ENCODE measurements at regions not wholly inside any gene's neighbourhood (a gene's known extent, or its start where the extent isn't known, plus 50 kb on each side); places are given as distances from the start of the nearest gene placed in this dataset.

DNA sequence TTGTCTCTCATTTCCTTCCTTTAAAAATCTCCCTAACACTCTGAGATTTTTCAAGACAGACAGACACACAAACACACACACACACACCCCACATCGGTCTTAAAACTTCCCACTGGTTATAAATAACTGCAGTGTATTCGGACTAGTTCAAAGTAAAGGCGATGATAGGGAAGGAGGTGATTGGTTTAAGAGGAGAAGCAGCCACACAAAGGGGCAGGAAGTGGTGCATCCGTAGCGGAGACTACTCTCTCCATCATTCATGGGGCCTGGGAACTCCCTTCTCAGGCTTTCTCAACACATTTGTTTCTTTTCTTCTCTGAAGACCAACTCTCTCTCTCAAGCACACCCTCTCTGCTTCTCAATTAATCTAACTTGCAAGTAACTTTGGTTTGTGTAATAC, 149.1 kb upstream of the DPP10 start:
- TF ChIP-seq, protein P1, sequence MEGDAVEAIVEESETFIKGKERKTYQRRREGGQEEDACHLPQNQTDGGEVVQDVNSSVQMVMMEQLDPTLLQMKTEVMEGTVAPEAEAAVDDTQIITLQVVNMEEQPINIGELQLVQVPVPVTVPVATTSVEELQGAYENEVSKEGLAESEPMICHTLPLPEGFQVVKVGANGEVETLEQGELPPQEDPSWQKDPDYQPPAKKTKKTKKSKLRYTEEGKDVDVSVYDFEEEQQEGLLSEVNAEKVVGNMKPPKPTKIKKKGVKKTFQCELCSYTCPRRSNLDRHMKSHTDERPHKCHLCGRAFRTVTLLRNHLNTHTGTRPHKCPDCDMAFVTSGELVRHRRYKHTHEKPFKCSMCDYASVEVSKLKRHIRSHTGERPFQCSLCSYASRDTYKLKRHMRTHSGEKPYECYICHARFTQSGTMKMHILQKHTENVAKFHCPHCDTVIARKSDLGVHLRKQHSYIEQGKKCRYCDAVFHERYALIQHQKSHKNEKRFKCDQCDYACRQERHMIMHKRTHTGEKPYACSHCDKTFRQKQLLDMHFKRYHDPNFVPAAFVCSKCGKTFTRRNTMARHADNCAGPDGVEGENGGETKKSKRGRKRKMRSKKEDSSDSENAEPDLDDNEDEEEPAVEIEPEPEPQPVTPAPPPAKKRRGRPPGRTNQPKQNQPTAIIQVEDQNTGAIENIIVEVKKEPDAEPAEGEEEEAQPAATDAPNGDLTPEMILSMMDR (IDR thresholded peaks at IDR 0.05) = no peak
- no peak for TF ChIP-seq POLR2AphosphoS5 (IDR thresholded peaks at IDR 0.05)
- TF ChIP-seq POLR2A (IDR thresholded peaks at IDR 0.05) = no peak
